ENCODE measurements at regions not wholly inside any gene's neighbourhood (a gene's known extent, or its start where the extent isn't known, plus 50 kb on each side); places are given as distances from the start of the nearest gene placed in this dataset.

GRCh38 chr15:91508633-91509032 lies 344.9 kb upstream of the SLCO3A1 start:
- intact Hi-C loops (cut with DNase I) = no loop called here
- ATAC-seq (no peak), DNase-seq (no peak)

- ATAC-seq (no peak), DNase-seq (no peak)
- intact Hi-C loops (cut with DNase I) = no loop called here
These were observed 339.4 kb upstream of the SLCO3A1 start for GRCh38 chr15:91514147-91514546.

- intact Hi-C loops (cut with DNase I) = no loop called here
- ATAC-seq (peak; percentile 65 to 98), DNase-seq (peak; percentile 53)
These were observed 338.2 kb upstream of the SLCO3A1 start for GRCh38 chr15:91515188-91515754.

- intact Hi-C loops (cut with DNase I) = no loop called here
- DNase-seq (no peak), ATAC-seq (no peak)
These were observed 336.6 kb upstream of the SLCO3A1 start for GRCh38 chr15:91516866-91517265.

- ATAC-seq = no peak
- intact Hi-C loops (cut with DNase I) = no loop called here
- no peak for DNase-seq
These were observed 335.9 kb upstream of the SLCO3A1 start for GRCh38 chr15:91517491-91518200.

- ATAC-seq (no peak), DNase-seq (no peak)
- intact Hi-C loops (cut with DNase I) = loop anchor here (5.0 kb wide), 2 partner anchors 209 to 219 kb away; no protein-coding TSS in a partner anchor
These were observed 332.7 kb upstream of the SLCO3A1 start for GRCh38 chr15:91520850-91521249.

GRCh38 chr15:91521548-91521947 lies 332.0 kb upstream of the SLCO3A1 start:
- intact Hi-C loops (cut with DNase I) = loop anchor here (5.0 kb wide), 2 partner anchors 209 to 219 kb away; no protein-coding TSS in a partner anchor
- DNase-seq (no peak), ATAC-seq (no peak)

GRCh38 chr15:91521996-91522395 lies 331.5 kb upstream of the SLCO3A1 start:
- ATAC-seq (no peak), DNase-seq (no peak)
- intact Hi-C loops (cut with DNase I) = loop anchor here (5.0 kb wide), 2 partner anchors 210 to 220 kb away; no protein-coding TSS in a partner anchor

GRCh38 chr15:91522605-91523332 lies 330.7 kb upstream of the SLCO3A1 start:
- DNase-seq (no peak), ATAC-seq (peak; percentile 62 to 66)
- intact Hi-C loops (cut with DNase I) = loop anchor here (5.0 kb wide), 2 partner anchors 210 to 220 kb away; no protein-coding TSS in a partner anchor

DNA sequence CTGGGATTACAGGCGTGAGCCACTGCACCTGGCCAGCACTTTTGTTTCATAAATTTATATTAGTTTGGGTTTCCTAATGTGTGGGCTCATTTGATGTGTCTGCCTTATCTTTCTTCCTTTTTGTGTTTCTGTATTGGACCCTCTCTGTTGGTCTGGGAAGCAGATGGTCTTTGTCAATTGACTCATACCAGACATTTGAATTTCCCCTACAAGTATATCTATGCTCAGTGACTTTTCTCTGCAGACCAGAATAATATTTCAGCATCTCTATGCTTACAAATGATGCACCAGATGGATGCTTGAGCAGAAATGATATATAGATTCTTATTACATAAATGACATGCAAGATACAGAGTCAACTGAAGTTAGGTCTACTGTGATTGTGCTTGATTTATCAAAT lies 329.9 kb upstream of the SLCO3A1 start:
- intact Hi-C loops (cut with DNase I) = loop anchor here (5.0 kb wide), 2 partner anchors 211 to 221 kb away; no protein-coding TSS in a partner anchor
- no peak for DNase-seq
- ATAC-seq = no peak

DNA sequence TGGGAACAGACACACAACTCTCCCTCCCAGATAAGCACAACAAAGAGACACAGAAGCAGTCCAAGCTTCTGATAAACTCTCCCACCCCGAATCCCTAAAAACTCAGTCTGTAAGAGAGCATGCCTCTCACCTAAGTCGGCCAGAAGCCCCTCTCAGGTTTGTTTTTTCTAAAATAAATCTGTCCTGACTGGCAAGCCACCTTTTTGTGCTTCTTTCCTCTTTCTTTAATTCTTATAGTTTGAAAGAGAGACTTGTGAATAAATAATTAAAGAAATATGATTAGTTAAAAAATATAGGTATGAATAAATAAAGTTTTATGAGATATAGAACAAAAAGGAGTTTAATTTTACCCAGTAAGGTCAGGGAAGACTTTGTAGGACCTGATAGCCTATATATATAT lies 329.0 kb upstream of the SLCO3A1 start:
- DNase-seq (no peak), ATAC-seq (no peak)
- intact Hi-C loops (cut with DNase I) = loop anchor here (5.0 kb wide), 2 partner anchors 212 to 222 kb away; no protein-coding TSS in a partner anchor

DNA sequence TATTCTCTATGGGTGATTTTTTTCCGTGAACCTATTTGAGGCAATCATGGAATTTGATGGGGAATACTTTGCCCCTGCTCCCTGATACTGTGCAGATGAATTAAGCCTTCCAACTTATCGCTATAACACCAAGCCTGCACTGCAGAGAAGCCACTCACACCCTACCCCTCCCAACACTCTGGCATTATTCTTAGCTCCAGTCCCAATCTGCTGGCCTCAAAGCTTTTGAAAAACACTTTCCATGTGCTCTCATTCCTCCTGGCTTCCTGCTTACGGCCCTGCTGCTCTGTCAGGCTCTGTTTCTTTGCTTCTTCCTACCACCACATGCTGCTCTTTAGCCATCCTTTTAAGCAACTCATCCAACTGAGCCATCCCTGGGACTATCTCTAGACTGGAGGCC lies 327.8 kb upstream of the SLCO3A1 start:
- peak; percentile 56 to 78 for ATAC-seq
- intact Hi-C loops (cut with DNase I) = no loop called here

DNA sequence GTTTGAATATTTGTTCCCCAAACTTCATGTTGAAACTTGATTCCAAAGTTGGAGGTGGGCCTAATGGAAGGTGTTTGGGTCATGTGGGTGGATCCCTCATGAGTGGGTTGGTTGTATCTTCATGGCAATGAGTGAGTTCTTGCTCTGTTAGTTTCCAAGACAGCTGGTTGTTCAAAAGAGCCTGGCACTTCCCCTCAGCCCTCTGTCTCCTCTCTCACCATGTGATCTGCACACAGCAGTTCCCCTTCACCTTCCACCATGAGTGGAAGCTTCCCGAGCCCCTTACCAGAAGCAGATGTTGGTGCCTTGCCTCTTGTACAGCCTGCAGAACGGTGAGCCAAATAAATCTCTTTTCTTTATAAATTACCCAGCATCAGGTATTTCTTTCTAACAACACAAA lies 327.1 kb upstream of the SLCO3A1 start:
- intact Hi-C loops (cut with DNase I) = no loop called here
- no peak for DNase-seq
- ATAC-seq = no peak

More for the DNA sequence above, 327.8 kb upstream of the SLCO3A1 start:
- no peak for DNase-seq

DNA sequence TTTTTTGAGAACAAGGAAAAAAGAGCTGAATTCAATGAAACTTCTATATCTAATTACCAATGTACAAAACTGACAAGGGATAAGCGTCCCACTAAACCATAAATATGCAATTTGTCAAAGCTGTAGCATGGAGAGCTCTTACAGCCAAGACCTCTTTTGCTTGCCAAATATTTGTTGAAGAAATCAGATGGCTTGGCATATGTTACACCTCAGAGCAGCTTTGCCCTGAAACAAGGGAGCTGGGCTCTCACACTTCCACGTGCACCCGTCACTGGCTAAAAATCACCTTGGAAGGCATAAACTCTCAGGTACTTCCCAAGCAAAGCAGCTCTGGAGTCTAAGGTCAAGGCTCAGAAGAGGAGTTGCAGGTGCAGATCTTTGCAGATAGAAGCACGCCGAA lies 324.7 kb upstream of the SLCO3A1 start:
- intact Hi-C loops (cut with DNase I) = no loop called here
- ATAC-seq (no peak), DNase-seq (no peak)

- intact Hi-C loops (cut with DNase I) = no loop called here
- DNase-seq (no peak), ATAC-seq (no peak)
These were observed 324.0 kb upstream of the SLCO3A1 start for GRCh38 chr15:91529534-91529933.

DNA sequence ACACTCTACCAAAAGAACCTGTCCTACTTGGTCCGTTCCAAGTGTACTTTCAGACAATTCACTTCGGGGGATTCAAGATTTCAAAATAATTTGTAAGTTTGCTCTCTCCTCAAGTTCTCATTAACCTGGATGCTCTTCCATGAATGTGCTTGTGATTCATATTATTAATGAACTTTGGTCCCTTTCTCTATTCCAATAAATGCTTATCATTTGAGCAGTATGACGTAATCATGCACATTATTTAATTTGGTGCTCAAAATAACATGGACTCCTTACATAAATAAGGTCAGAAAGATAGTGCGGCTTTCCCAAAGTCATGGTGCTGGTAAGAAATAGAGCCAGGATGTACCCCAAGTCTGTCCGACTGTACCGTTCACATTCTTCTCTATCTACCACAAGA lies 323.2 kb upstream of the SLCO3A1 start:
- ATAC-seq (no peak), DNase-seq (no peak)
- intact Hi-C loops (cut with DNase I) = no loop called here

- DNase-seq = no peak
- intact Hi-C loops (cut with DNase I) = no loop called here
- ATAC-seq = peak; percentile 84 to 86
These were observed 322.4 kb upstream of the SLCO3A1 start for GRCh38 chr15:91530956-91531582.

- intact Hi-C loops (cut with DNase I) = no loop called here
- ATAC-seq (no peak), DNase-seq (no peak)
These were observed 319.3 kb upstream of the SLCO3A1 start for GRCh38 chr15:91534235-91534634.

- DNase-seq (no peak), ATAC-seq (no peak)
- intact Hi-C loops (cut with DNase I) = no loop called here
These were observed 318.5 kb upstream of the SLCO3A1 start for GRCh38 chr15:91534976-91535375.

All from left cardiac atrium (tissue), 4 donors.